ENCODE measurements at regions not wholly inside any gene's neighbourhood (a gene's known extent, or its start where the extent isn't known, plus 50 kb on each side); places are given as distances from the start of the nearest gene placed in this dataset.

GRCh38 chr12:92634202-92634601 lies 68.6 kb upstream of the PLEKHG7 start:
- Histone ChIP-seq H3K36me3 (ENCODE audit: control insufficient read depth in 1 of 2, insufficient read depth in 2 of 2, low read length in 2 of 2) (no peaks in the 10 kb centered on the region), H3K9ac (ENCODE audit: low read length) (no peak overlapping the region), H3K79me2 (ENCODE audit: insufficient read depth, low read length) (no peaks in the 10 kb centered on the region), H4K20me1 (ENCODE audit: insufficient read depth) (no peaks in the 10 kb centered on the region), H3K27ac (ENCODE audit: low read depth, low read length) (no peak overlapping the region), H3K4me1 (ENCODE audit: control insufficient read depth in 1 of 2, insufficient read depth in 2 of 2, low read length in 2 of 2) (no peaks in the 10 kb centered on the region), H3K4me2 (ENCODE audit: low read length) (no peak overlapping the region), H3K4me3 (replicated peaks in 1 of 2; ENCODE audit: low read depth in 1 of 2, low read length in 2 of 2) (no peak overlapping the region), H3K27me3 (ENCODE audit: insufficient read depth, low read length) (no peaks in the 10 kb centered on the region), H3K9me2 (ENCODE audit: insufficient read depth) (no peaks in the 10 kb centered on the region), H2AFZ (ENCODE audit: low read depth, low read length, poor library complexity, severe bottlenecking) (no peak overlapping the region), H3K9me3 (ENCODE audit: control insufficient read depth in 1 of 2, insufficient read depth in 1 of 2, low read depth in 1 of 2, low read length in 2 of 2) (no peaks in the 10 kb centered on the region)
- BruUV-seq (replicated peaks), result no TSS peak
- intact Hi-C loops (cut with micrococcal nuclease), result no loop called here
- TF ChIP-seq TCF7L2 (IDR thresholded peaks at IDR 0.05; ENCODE audit: borderline replicate concordance, extremely low read depth, insufficient read depth, insufficient read length) (no peak), EGR1 (IDR thresholded peaks at IDR 0.05; ENCODE audit: low read depth) (no peak), JUND (IDR thresholded peaks at IDR 0.05) (no peak), CEBPB (IDR thresholded peaks at IDR 0.05; ENCODE audit: low read depth) (no peak), ZNF274 (IDR thresholded peaks at IDR 0.05; ENCODE audit: low read depth, low read length) (no peak), EZH2phosphoT487 (IDR thresholded peaks at IDR 0.05; ENCODE audit: borderline replicate concordance) (no peak), ELF1 (IDR thresholded peaks at IDR 0.05; ENCODE audit: borderline replicate concordance, low read depth) (no peak), YY1 (IDR thresholded peaks at IDR 0.05; ENCODE audit: extremely low read depth, insufficient replicate concordance, low read depth, low read length) (no peak), SIN3A (IDR thresholded peaks at IDR 0.05; ENCODE audit: low read depth) (no peak), SP1 (IDR thresholded peaks at IDR 0.05; ENCODE audit: low read depth) (no peak), ZFX (IDR thresholded peaks at IDR 0.05) (no peak), RAD21 (IDR thresholded peaks at IDR 0.05; ENCODE audit: low read depth) (no peak), SRF (IDR thresholded peaks at IDR 0.05; ENCODE audit: low read depth) (no peak)
- TF ChIP-seq, protein P1, sequence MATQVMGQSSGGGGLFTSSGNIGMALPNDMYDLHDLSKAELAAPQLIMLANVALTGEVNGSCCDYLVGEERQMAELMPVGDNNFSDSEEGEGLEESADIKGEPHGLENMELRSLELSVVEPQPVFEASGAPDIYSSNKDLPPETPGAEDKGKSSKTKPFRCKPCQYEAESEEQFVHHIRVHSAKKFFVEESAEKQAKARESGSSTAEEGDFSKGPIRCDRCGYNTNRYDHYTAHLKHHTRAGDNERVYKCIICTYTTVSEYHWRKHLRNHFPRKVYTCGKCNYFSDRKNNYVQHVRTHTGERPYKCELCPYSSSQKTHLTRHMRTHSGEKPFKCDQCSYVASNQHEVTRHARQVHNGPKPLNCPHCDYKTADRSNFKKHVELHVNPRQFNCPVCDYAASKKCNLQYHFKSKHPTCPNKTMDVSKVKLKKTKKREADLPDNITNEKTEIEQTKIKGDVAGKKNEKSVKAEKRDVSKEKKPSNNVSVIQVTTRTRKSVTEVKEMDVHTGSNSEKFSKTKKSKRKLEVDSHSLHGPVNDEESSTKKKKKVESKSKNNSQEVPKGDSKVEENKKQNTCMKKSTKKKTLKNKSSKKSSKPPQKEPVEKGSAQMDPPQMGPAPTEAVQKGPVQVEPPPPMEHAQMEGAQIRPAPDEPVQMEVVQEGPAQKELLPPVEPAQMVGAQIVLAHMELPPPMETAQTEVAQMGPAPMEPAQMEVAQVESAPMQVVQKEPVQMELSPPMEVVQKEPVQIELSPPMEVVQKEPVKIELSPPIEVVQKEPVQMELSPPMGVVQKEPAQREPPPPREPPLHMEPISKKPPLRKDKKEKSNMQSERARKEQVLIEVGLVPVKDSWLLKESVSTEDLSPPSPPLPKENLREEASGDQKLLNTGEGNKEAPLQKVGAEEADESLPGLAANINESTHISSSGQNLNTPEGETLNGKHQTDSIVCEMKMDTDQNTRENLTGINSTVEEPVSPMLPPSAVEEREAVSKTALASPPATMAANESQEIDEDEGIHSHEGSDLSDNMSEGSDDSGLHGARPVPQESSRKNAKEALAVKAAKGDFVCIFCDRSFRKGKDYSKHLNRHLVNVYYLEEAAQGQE (IDR thresholded peaks at IDR 0.05; ENCODE audit: low read depth), result no peak
- TF ChIP-seq, protein P2, sequence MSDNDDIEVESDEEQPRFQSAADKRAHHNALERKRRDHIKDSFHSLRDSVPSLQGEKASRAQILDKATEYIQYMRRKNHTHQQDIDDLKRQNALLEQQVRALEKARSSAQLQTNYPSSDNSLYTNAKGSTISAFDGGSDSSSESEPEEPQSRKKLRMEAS (IDR thresholded peaks at IDR 0.05), result no peak
- ChIA-PET POLR2A (interaction anchor here (0.6 kb wide), 1 partner anchor 23 kb away, joined by 3 read pairs; no protein-coding TSS in a partner anchor), CTCF (interaction anchor here (1.6 kb wide), 1 partner anchor 15 kb away, joined by 4 read pairs; no protein-coding TSS in a partner anchor), RAD21 (ENCODE audit: low non-redundant PET in 1 of 2, low total read pairs in 2 of 2, uncharacterized antibody in 2 of 2, unreplicated experiment in 2 of 2) (no interaction called here)
- DNase-seq (ENCODE audit: low read depth, low spot score) (no peak), ATAC-seq (no peak)

Measured in HCT116 (cell line).